Left ventricle myocardium inferior (tissue), 1 donor: ENCODE measurements at regions not wholly inside any gene's neighbourhood (a gene's known extent, or its start where the extent isn't known, plus 50 kb on each side); places are given as distances from the start of the nearest gene placed in this dataset.
"Not testable (repeated sequence)": the region's sequence is repeated elsewhere in the genome, so short reads cannot be mapped to it uniquely, and the experiment has no call there.

Experiments used
- DNase-seq: peaks from one replicate; pipeline ENCODE4 v3.0.0-alpha.2; 2020
- H3K27ac ChIP-seq: fragments of 200-600 bp; replicated peaks from 2 replicates; pipeline ENCODE4 v1.8.0; 2021
- H3K27me3 ChIP-seq: fragments of 200-600 bp; 2 replicates; pipeline ENCODE4 v1.8.0; 2021; ENCODE audit warnings: low read depth
- H3K36me3 ChIP-seq: fragments of 200-600 bp; 2 replicates; pipeline ENCODE4 v1.8.0; 2021
- H3K4me1 ChIP-seq: fragments of 200-600 bp; 2 replicates; pipeline ENCODE4 v1.8.0; 2021
- H3K4me3 ChIP-seq: fragments of 200-600 bp; 2 replicates; pipeline ENCODE4 v1.8.0; 2021; ENCODE audit warnings: mild to moderate bottlenecking, moderate library complexity
- H3K9me3 ChIP-seq: fragments of 200-600 bp; replicated peaks from 2 replicates; pipeline ENCODE4 v1.8.0; 2021
- intact Hi-C: fragments of 100-400 bp; cut with micrococcal nuclease; formaldehyde crosslinking; loops from one replicate; pipeline ENCODE4 v1.11.0; 2022
- TF ChIP-seq, protein P1 (sequence below): fragments of 200-600 bp; IDR thresholded peaks from 2 replicates; pipeline ENCODE4 v1.8.0; 2021; ENCODE audit warnings: antibody characterized with exemption, mild to moderate bottlenecking, borderline replicate concordance
- donor health status: DM: no; HTN: yes; CAD: no; lungs with severe emphysema.

DNA sequence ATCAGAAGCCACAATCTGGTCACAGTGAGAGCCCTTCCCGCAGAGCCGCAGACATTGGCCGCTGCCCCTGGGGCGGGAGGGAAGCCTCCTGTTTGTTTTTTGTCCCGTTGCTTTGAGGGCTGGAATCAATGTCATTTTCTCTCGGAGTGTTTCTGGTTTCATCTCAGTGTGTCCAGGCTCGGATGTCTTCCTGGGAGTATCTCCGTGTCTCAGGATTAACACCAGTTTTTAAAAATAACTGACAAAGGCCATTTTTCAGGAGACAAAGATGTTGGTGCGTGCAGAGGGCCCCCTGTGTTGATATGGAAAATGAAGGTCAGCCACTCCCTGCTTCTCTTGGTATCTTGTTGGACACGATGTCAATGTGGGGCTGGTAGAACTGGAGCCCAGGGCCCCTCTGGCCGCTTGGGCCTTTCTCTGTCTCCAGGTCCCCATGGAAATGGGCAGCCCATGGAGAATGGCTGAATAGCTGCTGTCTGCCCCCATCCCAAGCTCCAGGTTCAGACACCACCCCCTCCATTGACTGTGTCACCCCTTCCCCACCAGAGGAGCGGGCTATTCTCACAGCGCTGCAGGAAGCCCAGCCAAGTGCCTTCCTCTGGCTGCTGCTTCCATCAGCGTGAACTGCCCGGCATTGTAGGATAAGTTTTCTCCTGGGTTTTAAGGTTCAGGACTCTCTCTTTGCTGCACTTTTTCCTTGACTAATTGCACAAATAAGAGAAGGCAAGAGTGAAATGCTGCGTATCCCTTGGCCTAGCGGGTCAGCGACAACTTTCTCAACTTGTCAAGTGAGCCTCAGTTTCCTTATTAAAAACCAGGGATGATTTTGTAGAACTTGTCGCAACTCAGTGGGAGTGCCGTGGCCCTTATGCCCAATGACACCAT, 72.2 kb upstream of the METTL9 start:
- no peak for DNase-seq
- H3K9me3 ChIP-seq, result no peaks in the 10 kb centered on the region
- H3K4me3 ChIP-seq, result no peak overlapping the region
- no peaks in the 10 kb centered on the region for H3K4me1 ChIP-seq
- TF ChIP-seq, protein P1, sequence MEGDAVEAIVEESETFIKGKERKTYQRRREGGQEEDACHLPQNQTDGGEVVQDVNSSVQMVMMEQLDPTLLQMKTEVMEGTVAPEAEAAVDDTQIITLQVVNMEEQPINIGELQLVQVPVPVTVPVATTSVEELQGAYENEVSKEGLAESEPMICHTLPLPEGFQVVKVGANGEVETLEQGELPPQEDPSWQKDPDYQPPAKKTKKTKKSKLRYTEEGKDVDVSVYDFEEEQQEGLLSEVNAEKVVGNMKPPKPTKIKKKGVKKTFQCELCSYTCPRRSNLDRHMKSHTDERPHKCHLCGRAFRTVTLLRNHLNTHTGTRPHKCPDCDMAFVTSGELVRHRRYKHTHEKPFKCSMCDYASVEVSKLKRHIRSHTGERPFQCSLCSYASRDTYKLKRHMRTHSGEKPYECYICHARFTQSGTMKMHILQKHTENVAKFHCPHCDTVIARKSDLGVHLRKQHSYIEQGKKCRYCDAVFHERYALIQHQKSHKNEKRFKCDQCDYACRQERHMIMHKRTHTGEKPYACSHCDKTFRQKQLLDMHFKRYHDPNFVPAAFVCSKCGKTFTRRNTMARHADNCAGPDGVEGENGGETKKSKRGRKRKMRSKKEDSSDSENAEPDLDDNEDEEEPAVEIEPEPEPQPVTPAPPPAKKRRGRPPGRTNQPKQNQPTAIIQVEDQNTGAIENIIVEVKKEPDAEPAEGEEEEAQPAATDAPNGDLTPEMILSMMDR, result no peak
- intact Hi-C loops, result no loop called here
- H3K36me3 ChIP-seq, result no peaks in the 10 kb centered on the region
- no peaks in the 10 kb centered on the region for H3K27me3 ChIP-seq
- no peak overlapping the region for H3K27ac ChIP-seq

DNA sequence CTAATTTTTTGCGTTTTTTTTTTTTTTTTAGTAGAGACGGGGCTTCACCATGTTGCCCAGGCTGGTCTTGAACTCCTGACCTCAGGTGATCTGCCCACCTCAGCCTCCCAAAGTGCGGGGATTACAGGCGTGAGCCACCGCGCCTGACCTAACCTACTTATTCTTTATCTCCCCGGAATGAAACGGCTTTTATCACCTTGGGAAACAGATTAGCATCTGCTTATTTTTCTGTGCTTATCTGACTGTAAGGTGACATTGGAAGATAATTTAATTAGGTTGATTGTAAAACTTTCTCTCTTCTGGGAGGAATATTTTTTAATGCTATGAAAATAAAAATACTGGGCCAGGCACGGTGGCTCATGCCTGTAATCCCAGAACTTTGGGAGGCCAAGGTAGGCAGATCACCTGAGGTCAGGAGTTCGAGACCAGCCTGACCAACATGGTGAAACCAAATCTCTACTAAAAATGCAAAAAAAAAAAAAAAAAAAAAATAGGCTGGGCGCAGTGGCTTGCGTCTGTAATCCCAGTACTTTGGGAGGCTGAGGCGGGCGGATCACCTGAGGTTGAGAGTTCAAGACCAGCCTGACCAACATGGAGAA, 70.2 kb upstream of the METTL9 start:
- intact Hi-C loops, H3K4me1 ChIP-seq: not testable (repeated sequence)

DNA sequence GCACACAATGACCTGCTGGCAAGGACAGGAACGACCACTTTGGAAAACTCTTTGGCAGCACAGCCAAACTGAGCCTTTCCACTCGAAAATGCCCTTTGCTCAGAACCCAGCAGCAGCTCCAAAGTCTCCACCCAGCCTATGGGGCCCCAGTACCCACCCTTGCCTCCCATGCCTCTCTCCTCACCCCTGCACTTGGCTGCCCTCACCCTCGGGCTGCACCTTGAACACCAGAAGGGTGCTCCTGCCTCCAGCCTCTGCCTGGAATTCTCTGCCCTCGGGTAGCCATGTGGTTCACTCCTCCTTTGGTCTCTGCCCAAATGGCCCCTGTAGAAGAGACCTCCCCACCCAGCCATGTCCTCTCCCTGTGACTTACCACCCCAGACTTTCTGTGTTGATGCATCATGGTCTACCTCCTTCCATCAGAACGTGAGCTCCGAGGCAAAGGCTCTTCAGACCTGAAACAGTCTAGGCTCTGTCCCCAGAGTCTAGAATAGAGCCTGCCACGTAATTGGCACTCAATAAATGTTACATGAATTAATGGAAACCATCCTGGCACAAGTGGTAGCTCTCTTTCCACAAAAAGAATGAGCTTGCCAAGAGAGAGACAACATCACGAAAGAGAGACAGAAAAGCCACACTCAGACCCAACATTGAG, 68.5 kb upstream of the METTL9 start:
- H3K4me1 ChIP-seq, DNase-seq, H3K36me3 ChIP-seq, H3K4me3 ChIP-seq, H3K27ac ChIP-seq, intact Hi-C loops, H3K9me3 ChIP-seq, H3K27me3 ChIP-seq: not testable (repeated sequence)

More for the DNA sequence above, 70.2 kb upstream of the METTL9 start:
- not testable (repeated sequence) for DNase-seq, H3K36me3 ChIP-seq, H3K4me3 ChIP-seq, H3K27me3 ChIP-seq, H3K27ac ChIP-seq, H3K9me3 ChIP-seq

DNA sequence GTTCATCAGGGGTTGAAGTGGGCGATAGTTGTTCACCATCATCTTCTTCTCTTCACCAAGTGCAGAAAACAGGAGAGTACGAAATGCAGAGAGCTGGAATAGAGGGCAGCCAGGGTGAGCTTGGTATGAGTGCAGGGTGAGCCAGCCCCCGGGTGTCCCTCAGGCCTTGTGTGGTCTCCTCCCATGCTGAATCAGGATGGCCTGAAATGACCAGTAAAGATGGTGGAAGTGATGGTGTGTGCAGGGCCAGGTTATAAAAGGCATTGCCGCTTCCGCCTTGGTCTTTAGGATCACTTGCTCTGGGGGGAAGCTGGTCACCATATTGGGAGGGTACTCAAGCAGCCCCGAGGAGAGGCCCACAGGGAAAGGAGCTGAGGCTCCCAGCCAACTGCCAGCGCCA, 66.4 kb upstream of the METTL9 start:
- H3K36me3 ChIP-seq, H3K9me3 ChIP-seq, intact Hi-C loops, H3K27ac ChIP-seq, H3K27me3 ChIP-seq, H3K4me1 ChIP-seq, DNase-seq, H3K4me3 ChIP-seq: not testable (repeated sequence)

DNA sequence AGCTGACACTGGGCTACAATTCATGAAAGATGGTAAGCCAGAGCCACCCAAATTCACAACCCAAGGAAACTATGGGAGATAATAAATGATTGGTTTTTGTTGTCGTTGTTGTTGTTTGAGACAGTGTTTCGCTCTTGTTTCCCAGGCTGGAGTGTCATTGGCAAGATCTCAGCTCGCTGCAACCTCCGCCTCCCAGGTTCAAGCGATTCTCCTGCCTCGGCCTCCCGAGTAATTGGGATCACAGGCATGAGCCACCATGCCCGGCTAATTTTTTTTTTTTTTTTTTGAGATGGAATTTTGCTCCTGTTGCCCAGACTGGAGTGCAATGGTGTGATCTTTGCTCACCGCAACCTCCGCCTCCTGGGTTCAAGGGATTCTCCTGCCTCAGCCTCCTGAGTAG, 65.9 kb upstream of the METTL9 start:
- DNase-seq, H3K27me3 ChIP-seq, H3K9me3 ChIP-seq, H3K27ac ChIP-seq, intact Hi-C loops, H3K4me3 ChIP-seq, H3K4me1 ChIP-seq, H3K36me3 ChIP-seq: not testable (repeated sequence)

DNA sequence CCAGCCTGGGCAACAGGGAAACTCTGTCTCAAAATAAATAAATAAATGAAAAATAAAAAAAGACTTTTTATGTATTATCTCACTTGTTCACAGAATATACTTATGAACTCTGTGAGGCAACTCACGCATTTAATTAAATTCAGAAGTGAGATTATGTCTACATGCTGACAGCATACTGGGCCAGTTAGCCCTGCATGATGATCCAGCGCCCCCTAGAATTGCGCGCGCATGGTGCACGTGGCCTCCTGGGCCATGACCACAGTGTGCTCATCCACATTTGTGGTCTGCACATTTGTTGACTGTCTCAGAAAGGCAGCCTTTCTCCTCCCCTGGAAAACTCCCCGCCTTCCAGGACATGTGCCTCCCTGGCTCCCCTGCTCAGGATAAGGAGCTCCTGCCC, 64.8 kb upstream of the METTL9 start:
- H3K36me3 ChIP-seq, H3K9me3 ChIP-seq, H3K4me3 ChIP-seq, H3K27me3 ChIP-seq, H3K27ac ChIP-seq, intact Hi-C loops, DNase-seq, H3K4me1 ChIP-seq: not testable (repeated sequence)
- TF ChIP-seq, protein P1, result peak; percentile 26

DNA sequence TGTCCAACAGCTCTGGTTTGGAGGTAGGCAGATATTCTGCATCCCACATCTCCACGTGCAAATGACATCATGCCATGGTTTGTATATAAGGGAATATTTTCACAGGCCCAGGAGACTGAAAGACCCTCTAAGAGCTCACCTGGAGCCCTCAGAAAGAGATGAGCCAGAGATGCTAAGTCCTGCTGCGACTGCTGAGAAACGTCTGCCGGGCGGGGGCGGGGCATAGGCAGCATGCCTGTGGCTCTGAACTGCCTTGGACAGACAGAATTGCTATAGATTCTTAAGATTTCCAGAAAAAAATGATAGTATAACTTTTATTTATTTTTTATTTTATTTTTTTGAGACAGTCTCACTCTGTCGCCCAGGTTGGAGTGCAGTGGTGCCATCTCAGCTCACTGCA, 64.2 kb upstream of the METTL9 start:
- H3K9me3 ChIP-seq, H3K4me1 ChIP-seq, H3K4me3 ChIP-seq, H3K27me3 ChIP-seq, intact Hi-C loops, H3K27ac ChIP-seq, H3K36me3 ChIP-seq, DNase-seq: not testable (repeated sequence)

DNA sequence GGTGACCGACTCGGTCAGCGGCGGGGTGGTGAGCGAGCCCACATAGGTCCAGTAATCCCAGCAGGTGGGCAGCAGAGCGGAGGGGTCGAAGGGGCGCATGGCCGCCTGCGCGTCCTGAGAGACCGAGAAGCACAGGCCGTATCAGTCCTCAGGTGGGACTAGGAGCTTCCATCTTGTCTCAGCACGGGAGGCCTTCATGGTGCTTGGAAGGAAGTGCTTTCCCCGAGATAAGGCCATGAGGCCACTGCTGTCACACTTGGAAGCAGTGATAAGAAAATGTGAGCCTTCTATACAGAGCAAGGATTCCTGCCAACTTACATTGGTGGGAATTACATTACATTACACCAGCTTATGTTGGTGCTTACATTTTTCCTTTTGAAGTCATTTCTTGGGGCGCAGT, 62.6 kb upstream of the METTL9 start:
- H3K27ac ChIP-seq, H3K9me3 ChIP-seq, intact Hi-C loops, H3K36me3 ChIP-seq, H3K27me3 ChIP-seq, H3K4me3 ChIP-seq, H3K4me1 ChIP-seq, DNase-seq: not testable (repeated sequence)

DNA sequence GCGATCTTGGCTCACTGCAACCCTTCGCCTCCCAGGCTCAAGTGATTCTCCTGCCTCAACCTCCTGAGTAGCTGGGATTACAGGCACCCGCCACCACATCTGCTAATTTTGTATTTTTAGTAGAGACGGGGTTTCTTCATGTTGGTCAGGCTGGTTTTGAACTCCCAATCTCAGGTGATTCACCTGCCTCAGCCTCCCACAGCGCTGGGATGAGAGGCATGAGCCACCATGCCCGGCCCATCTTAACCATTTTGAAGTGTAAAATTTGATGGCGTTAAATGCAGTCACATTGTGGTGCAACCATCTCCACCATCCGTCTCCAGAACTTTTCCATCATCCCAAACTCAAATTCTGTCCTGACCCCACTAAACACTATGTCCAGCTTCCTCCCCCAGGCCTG, 61.8 kb upstream of the METTL9 start:
- H3K4me1 ChIP-seq, H3K36me3 ChIP-seq, H3K9me3 ChIP-seq, H3K27ac ChIP-seq, intact Hi-C loops, DNase-seq, H3K4me3 ChIP-seq, H3K27me3 ChIP-seq: not testable (repeated sequence)

DNA sequence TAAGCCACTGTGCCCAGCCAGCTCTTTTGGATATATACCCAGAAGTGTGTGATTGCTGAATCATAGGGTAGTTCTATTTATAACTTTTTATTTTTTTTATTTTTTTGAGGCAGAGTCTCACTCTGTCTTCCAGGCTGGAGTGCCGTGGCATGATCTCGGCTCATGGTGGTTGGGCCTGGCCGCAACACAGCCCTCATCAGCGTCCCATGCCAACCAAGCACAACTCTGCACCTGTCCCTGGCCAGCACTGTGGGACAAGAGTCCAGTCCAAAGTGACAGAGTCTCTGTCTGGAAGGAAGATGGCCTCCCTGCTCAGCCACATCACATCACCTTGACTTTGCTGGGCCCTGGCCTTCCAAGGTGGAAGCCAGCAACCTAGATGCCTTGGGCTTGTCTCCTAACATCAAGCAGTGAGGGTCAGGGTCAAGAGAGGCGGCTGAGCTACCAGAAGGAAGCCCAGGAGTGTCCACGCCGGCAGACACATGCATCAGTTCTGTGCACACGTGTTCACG, 60.2 kb upstream of the METTL9 start:
- DNase-seq, H3K9me3 ChIP-seq, H3K4me1 ChIP-seq, H3K4me3 ChIP-seq, intact Hi-C loops, H3K36me3 ChIP-seq, H3K27me3 ChIP-seq: not testable (repeated sequence)
- peak overlapping the region; percentile 27 for H3K27ac ChIP-seq

DNA sequence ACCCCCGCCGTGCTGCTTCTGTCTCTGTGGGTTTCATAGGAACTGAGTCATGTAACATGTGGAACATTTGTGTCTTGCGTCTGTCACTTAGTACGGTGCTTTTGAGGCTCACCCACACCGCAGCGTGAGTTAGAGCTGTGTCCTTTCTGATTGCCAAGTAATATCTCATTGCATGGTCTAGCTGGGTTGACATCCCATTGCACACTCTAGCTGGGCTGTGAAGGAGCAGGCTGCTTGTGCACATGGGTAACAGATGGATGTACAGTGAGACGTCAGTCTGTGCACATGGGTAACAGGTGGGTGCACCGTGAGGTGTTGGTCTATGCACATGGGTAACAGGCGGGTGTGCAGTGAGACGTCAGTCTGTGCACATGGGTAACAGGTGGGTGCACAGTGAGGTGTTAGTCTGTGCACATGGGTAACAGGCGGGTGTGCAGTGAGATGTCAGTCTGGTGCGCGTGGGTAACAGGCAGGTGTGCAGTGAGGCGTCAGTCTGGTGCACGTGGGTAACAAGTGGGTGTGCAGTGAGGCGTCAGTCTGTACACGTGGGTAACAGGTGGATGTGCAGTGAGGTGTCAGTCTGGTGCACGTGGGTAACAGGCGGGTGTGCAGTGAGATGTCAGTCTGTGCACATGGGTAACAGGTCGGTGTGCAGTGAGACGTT, 58.5 kb upstream of the METTL9 start:
- intact Hi-C loops, H3K36me3 ChIP-seq, H3K27me3 ChIP-seq, H3K4me3 ChIP-seq, H3K9me3 ChIP-seq, H3K27ac ChIP-seq, H3K4me1 ChIP-seq, DNase-seq: not testable (repeated sequence)
